HG03064 (cell line): ENCODE measurements at regions not wholly inside any gene's neighbourhood (a gene's known extent, or its start where the extent isn't known, plus 50 kb on each side); places are given as distances from the start of the nearest gene placed in this dataset.
"Not testable (repeated sequence)": the region's sequence is repeated elsewhere in the genome, so short reads cannot be mapped to it uniquely, and the experiment has no call there.

Experiments used
- ATAC-seq: cut with Tn5 transposase; IDR thresholded peaks from one replicate; pipeline ENCODE4 v1.9.1; 2021; ENCODE audit warnings: low read depth; ENCODE audit not compliant: unreplicated experiment

GRCh38 chr1:60866226-60866900 is 216.0 kb upstream of the NFIA start:
- ATAC-seq: no peak

DNA sequence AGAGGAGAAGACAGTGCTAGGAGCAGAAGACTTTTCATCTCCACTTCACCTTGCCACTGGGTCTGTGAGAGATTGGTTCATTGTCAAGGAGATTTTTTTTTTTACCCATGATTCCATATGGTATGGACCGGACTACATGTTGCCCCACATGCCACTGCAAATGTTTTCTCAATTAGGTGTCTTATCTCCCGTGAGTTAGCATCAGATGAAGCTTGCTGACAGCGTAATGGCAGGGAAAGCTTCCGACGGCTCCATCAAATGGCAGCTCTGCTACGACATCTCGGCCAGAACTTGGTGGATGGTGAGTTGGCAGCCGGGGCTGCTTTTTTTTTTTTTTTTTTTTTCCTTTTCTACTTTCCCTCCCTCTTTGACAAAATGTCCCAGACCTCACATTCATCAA is 217.2 kb upstream of the NFIA start:
- no peak for ATAC-seq

GRCh38 chr1:60864722-60865121 is 217.6 kb upstream of the NFIA start:
- no peak for ATAC-seq

- no peak for ATAC-seq
Observed at GRCh38 chr1:60863131-60863530, 219.2 kb upstream of the NFIA start.

GRCh38 chr1:60861961-60862567 is 220.3 kb upstream of the NFIA start:
- no peak for ATAC-seq

- no peak for ATAC-seq
Observed at GRCh38 chr1:60859111-60859510, 223.2 kb upstream of the NFIA start.

DNA sequence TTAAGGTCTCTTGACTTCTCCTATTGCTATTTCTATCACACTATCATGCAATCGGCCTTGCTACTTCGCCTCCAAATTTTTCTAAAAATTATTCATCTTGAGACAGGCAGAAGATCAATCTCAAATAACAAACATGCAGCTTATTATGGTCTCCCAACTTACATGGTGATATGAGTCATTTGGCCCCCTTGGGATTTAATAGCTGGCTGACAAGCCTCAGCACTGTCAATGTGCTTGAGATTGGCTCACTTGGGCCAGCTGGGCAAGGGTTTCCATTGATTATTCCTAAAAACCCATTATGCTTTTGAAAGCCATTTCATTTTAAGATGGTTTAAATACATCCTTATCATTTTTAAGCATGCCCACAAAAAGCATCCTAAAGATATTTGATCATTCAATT is 224.5 kb upstream of the NFIA start:
- no peak for ATAC-seq

- ATAC-seq: no peak
Observed at GRCh38 chr1:60850084-60850483, 232.3 kb upstream of the NFIA start.

DNA sequence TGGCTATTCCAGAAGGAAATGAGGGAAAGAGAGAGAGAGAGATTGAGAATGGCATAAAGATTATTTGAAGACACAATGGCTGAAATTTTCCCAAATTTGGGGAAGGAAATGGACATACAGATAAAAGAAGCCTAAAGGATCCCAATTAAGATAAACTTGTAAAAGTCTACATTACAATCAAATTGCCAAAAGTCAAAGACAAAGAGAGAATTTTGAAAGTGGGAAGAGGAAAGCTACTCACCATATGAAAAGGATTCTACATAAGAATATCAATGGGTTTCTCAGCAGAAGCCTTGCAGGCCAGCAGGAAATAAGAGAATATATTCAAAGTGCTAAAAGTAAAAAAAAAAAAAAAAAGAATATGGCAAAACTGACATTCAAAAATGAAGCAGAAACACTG is 233.0 kb upstream of the NFIA start:
- no peak for ATAC-seq

GRCh38 chr1:60848583-60849188 is 233.7 kb upstream of the NFIA start:
- ATAC-seq: no peak

DNA sequence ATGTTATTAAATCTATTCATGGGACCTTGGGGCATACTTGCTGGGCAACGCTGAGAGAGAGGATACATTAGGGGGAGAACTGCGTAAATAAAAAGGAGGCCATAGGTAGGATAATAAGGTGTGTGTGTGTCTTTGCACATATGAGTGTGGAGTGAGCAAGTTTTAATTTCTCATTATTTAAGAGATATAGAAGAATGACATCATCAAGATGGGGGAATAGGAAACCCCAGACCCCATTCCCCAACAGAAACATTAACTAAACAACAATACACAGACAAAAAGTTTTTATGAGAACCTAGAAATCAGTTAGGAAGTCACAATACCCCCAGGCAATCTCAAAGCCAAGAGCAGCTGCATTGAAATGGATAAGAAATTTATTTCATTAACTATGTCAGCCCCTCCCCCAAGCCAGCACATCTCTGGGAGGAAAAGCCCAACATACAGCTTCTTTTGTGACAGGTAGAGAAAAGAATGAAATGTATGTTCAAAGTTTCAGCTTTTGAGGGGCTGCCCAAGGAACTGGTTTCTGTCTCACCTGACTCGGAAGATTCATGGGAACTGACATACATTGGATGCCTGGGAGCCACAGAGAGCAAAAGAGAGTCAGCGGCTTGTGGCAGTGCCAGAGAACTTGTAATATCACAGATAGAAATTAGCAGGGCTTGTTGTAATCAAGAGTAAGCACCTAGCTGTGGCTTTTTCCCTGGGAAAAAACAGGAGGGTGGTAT is 234.3 kb upstream of the NFIA start:
- no peak for ATAC-seq

DNA sequence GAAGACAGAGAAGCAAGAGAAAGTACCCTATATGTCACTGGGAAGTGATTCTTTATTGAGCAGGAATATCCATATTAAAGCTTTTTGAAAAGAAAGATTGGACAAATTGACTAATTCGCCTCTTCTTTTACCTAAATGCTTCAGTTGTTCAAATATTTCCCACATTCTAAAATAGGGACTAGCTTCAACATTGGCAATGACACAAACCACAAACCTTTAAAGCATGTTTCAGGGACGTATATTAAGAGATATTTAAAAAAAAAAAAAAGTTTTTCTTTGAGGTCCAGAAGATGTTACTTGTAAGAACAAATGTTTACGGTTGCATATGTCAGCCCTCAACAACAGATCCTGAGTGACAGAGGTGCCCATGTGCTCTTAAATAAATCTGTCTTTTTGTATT is 235.0 kb upstream of the NFIA start:
- ATAC-seq: no peak

GRCh38 chr1:60845659-60846058 is 236.7 kb upstream of the NFIA start:
- ATAC-seq: not testable (repeated sequence)

DNA sequence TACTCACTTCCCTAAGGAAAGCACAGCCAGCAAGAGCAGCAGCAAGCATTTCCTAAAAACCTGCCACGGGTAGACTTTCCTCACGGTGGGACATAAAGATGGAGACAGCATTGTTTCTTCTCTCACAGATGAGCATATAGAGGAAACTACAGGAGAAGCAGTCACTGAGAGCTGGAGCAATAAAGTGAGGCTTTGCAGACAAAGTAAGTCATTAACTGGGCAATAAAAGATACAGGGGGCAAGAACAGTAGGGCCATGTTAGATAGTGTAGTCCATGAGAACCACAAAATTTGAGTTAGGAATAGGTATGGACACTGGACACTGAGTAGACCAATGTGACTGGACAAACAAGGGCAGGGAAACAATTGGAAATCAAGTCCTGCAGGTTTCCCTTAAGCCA is 240.1 kb upstream of the NFIA start:
- ATAC-seq: no peak

DNA sequence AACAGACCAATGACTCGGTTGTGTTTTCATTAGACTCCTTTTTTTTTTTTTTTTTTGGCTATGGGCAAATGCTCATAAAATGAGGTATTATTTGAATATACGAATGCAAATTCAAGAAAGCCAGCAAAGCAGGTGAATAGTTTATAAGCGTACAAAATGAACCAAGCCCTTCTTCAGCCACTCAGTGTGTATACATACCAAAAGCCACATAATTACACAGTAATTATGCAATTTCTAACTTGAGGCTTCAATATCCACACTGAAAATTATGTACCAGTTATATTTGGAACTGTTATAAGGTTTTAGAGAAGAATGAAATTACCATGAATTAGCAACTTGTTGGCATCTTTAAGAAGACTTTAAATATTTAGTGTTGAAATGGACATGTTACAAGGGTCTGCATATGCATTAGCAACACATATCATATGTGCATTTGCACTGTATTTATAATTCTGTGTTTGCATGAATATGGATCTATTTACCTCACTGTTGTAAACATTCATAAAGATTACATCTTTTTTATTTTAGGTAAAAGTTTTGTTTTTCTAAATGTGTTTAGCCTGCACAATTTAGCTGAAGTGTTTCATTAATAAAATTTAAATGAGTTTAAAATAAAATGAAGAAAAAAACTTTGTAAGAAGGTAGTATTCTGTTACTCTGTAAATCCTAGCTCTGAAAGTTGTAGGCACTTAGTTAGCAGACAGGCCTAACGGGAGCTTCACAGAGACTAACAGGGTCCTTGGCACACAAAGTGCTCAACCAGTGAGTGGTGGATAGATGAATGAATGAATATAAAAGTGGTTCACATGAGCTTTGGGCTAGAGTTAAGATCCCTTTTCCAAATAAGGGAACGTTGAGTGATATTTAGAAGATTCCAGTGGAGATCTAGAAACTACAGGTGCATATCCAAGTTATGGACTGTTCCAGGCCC is 241.0 kb upstream of the NFIA start:
- no peak for ATAC-seq

DNA sequence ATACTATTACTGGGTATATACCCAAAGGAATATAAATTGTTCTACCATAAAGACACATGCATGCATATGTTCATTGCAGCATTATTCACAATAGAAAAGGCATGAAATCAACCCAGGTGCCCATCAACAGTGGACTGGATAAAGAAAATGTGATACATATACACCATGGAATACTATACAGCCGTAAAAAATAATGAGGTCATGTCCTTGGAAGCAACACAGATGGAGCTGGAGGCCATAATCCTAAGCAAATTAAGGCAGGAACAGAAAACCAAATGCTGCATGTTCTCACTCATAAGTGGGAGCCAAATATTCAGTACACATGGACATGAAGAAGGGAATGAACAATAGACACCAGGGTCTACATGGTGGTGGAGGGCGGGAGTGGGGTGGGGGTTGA is 241.9 kb upstream of the NFIA start:
- ATAC-seq: not testable (repeated sequence)

- no peak for ATAC-seq
Observed at GRCh38 chr1:60835649-60836048, 246.7 kb upstream of the NFIA start.

DNA sequence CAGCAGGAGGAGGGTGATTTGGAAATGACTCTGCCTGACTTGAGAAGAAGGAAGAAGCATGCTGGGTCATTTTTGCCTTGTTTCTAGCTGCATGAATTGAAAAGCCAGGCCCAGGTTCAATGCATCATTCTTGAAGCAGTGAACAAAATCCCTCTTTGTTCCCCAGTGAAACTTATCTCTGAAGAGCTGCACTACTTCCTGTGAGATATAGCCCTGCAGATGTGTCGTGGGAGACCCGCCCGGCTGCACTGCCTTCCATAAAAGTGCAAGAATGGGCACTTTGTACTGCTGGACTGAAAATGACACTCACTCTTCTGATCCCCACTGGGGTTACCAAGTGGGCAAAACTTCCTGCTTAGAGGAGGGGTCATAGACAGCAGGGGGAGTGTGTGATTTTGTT is 249.2 kb upstream of the NFIA start:
- ATAC-seq: no peak

DNA sequence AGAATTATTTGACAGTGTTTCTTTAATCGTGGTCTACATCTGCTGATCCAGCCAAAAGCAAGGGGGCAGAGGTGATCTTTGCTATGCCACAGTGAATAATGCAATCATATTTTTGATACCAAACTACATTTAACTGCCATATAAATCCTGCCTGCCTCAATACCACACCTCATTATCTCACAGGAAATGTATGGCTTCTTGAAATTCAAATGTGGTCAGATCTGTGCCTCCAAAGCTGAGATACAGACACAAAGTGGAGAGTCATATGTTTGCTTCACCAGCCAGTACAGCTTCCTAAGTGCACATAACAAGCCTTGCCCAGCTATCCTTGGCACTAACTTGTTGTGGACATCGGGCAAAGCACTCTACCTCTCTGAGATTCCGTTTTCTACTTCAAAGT is 250.0 kb upstream of the NFIA start:
- ATAC-seq: no peak

- ATAC-seq: no peak
Observed at GRCh38 chr1:60831780-60832179, 250.6 kb upstream of the NFIA start.

DNA sequence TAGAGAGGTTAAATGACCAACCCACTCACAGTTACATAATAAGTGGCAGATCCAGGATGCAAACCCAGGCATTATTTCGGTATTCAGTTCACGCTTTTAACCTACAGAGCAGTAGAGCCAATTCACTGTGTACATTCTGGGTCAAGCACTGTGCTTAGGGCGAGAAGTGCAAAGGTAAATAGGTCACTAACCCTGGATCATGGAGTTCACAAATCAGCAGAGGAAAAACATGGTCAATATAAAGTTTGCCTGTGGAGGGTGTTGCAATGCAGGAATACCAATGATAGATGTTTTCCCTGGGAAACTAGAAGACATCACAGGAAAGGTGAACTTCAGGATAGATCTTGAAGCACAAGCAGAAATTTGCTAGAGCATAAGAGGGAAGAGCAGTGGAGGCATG is 253.4 kb upstream of the NFIA start:
- ATAC-seq: no peak
